ENCODE measurements at regions not wholly inside any gene's neighbourhood (a gene's known extent, or its start where the extent isn't known, plus 50 kb on each side); places are given as distances from the start of the nearest gene placed in this dataset.

DNA sequence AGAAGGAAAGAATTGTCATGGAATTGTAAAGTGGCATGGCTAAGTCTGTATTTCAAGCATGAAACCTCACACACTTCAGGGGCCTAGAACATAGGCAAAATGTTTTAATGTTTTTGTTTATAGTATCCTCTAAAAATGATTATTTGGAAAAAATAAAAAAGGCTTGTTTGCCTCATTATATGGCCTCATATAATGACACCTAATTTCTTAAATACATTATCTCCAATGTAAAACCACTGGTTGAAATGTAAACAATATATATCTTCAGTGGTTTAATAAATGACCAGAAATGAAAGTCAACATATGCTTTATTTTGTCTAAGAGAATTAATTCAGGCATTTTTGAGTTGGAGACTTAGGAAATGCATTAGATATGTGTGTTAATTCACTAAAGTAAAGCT lies 1736.6 kb downstream of the EFNA5 start:
- Histone ChIP-seq H3K4me3 (no peak overlapping the region), H3K9me3 (ENCODE audit: control insufficient read depth in 4 of 4, insufficient read depth in 3 of 4, low read length in 3 of 4) (peaks cover 0 to 5% (median 2%) of the 10 kb centered on the region in 4 donors), H3K9ac (ENCODE audit: insufficient read depth in 1 of 2, low read length in 2 of 2) (no peak overlapping the region), H3K27ac (ENCODE audit: low read depth in 1 of 2, low read length in 1 of 2) (no peak overlapping the region), H3K36me3 (ENCODE audit: control insufficient read depth in 4 of 4, insufficient read depth in 4 of 4, low read length in 4 of 4) (no peaks in the 10 kb centered on the region), H3K4me1 (ENCODE audit: control insufficient read depth in 5 of 5, insufficient read depth in 5 of 5, low read length in 5 of 5) (peaks cover 0 to 29% (median 2%) of the 10 kb centered on the region in 5 donors), H3K27me3 (ENCODE audit: control insufficient read depth in 3 of 3, insufficient read depth in 3 of 3, low read length in 2 of 3) (no peaks in the 10 kb centered on the region)
- peak in 2 of 3 donors; percentile 75 to 79 for DNase-seq
- no peak for ATAC-seq (ENCODE audit: insufficient read depth, low FRiP score)
- TF ChIP-seq, protein P1, sequence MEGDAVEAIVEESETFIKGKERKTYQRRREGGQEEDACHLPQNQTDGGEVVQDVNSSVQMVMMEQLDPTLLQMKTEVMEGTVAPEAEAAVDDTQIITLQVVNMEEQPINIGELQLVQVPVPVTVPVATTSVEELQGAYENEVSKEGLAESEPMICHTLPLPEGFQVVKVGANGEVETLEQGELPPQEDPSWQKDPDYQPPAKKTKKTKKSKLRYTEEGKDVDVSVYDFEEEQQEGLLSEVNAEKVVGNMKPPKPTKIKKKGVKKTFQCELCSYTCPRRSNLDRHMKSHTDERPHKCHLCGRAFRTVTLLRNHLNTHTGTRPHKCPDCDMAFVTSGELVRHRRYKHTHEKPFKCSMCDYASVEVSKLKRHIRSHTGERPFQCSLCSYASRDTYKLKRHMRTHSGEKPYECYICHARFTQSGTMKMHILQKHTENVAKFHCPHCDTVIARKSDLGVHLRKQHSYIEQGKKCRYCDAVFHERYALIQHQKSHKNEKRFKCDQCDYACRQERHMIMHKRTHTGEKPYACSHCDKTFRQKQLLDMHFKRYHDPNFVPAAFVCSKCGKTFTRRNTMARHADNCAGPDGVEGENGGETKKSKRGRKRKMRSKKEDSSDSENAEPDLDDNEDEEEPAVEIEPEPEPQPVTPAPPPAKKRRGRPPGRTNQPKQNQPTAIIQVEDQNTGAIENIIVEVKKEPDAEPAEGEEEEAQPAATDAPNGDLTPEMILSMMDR (IDR thresholded peaks at IDR 0.05; ENCODE audit: control extremely low read depth, extremely low read depth) = no peak

DNA sequence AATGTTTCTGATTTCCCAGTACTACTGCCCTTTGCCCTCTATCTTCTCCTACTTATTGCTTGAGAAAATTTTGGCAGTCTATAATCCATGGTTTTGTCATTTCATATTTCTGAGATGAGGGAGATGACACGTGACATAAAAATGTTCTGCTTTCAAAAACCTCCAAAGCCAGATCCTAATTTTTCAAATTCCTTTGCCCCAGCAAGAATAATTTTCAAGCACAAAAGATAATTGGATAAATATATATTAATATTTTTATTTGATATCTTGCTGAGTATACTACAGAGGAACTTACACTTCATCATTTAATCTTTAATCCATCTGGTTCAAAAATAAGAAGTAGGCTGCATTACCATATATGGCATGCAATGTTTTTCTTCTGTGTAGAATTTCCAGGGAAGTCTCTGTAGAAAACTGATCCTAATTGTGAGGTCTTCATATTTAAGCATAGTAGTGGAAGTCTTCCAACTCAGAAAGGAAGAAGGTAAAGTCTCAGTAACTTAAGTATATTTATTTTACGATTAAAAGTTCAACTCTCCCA lies 1738.8 kb downstream of the EFNA5 start:
- Histone ChIP-seq H3K36me3 (ENCODE audit: control insufficient read depth in 4 of 4, insufficient read depth in 4 of 4, low read length in 4 of 4) (no peaks in the 10 kb centered on the region), H3K9ac (ENCODE audit: insufficient read depth in 1 of 2, low read length in 2 of 2) (no peak overlapping the region), H3K9me3 (ENCODE audit: control insufficient read depth in 4 of 4, insufficient read depth in 3 of 4, low read length in 3 of 4) (no peaks in the 10 kb centered on the region), H3K27me3 (ENCODE audit: control insufficient read depth in 3 of 3, insufficient read depth in 3 of 3, low read length in 2 of 3) (no peaks in the 10 kb centered on the region), H3K27ac (ENCODE audit: low read depth in 1 of 2, low read length in 1 of 2) (no peak overlapping the region), H3K4me1 (ENCODE audit: control insufficient read depth in 5 of 5, insufficient read depth in 5 of 5, low read length in 5 of 5) (peaks cover 0 to 39% (median 2%) of the 10 kb centered on the region in 5 donors), H3K4me3 (no peak overlapping the region)
- DNase-seq (peak in 2 of 3 donors; percentile 62 to 69), ATAC-seq (ENCODE audit: insufficient read depth, low FRiP score) (no peak)
- 69 to 72% methylated on average over 2 of the region's 2 CpGs for WGBS, 2 donors
- TF ChIP-seq, protein P1 (IDR thresholded peaks at IDR 0.05; ENCODE audit: control extremely low read depth, extremely low read depth) = no peak

DNA sequence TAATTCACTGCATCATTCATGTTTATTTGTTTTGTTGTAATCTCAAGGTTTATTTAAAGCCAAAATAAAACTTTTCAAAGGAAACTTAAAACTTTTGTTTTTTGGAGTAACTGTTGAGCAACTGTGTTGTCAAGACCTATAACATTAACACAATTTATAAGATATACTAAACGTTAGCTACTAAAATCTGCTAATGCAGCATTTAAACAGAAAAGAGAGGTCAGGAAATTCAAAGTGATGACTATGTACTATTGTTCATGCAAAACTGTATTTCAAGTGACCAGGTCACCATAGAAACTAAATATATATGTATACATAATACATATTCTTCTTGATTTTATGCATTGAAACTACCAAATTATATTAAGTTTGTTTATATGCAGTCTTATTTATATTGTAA lies 1740.9 kb downstream of the EFNA5 start:
- H3K4me1 ChIP-seq (ENCODE audit: control insufficient read depth in 5 of 5, insufficient read depth in 5 of 5, low read length in 5 of 5) = peaks cover 0 to 39% (median 2%) of the 10 kb centered on the region in 5 donors
- no peak overlapping the region for H3K9ac ChIP-seq (ENCODE audit: insufficient read depth in 1 of 2, low read length in 2 of 2)
- no peak overlapping the region for H3K27ac ChIP-seq (ENCODE audit: low read depth in 1 of 2, low read length in 1 of 2)
- H3K4me3 ChIP-seq = no peak overlapping the region
- 64 to 73% methylated on average over 1 of the region's 1 CpG for WGBS, 2 donors
- ATAC-seq (ENCODE audit: insufficient read depth, low FRiP score) (no peak), DNase-seq (peak in 1 of 3 donors; percentile 52)
- no peaks in the 10 kb centered on the region for H3K9me3 ChIP-seq (ENCODE audit: control insufficient read depth in 4 of 4, insufficient read depth in 3 of 4, low read length in 3 of 4)
- TF ChIP-seq, protein P1 (IDR thresholded peaks at IDR 0.05; ENCODE audit: control extremely low read depth, extremely low read depth) = no peak
- no peaks in the 10 kb centered on the region for H3K27me3 ChIP-seq (ENCODE audit: control insufficient read depth in 3 of 3, insufficient read depth in 3 of 3, low read length in 2 of 3)
- H3K36me3 ChIP-seq (ENCODE audit: control insufficient read depth in 4 of 4, insufficient read depth in 4 of 4, low read length in 4 of 4) = no peaks in the 10 kb centered on the region

DNA sequence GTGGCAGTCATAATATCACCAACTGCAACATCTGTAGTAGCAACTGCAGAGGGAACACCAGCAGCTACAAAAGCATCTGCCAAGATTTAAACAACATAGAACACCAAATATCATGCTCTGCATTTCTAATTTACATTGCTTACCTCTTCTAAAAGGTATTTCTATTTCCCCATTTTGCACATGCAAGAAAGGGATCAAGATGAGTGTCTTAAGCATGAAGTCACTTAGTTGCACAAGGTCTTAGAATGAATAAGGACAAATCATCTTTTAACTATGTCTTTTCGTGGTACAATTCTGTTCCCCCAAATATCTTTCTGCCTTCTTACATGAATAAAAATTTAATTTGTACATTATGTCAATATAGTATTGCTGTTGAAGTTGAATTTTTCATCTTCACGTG lies 1746.4 kb downstream of the EFNA5 start:
- DNase-seq (no peak), ATAC-seq (ENCODE audit: insufficient read depth, low FRiP score) (no peak)
- H3K4me1 ChIP-seq (ENCODE audit: control insufficient read depth in 5 of 5, insufficient read depth in 5 of 5, low read length in 5 of 5) = peaks cover 0 to 9% (median 0%) of the 10 kb centered on the region in 5 donors
- no peak overlapping the region for H3K9ac ChIP-seq (ENCODE audit: insufficient read depth in 1 of 2, low read length in 2 of 2)
- H3K27me3 ChIP-seq (ENCODE audit: control insufficient read depth in 3 of 3, insufficient read depth in 3 of 3, low read length in 2 of 3) = no peaks in the 10 kb centered on the region
- no peaks in the 10 kb centered on the region for H3K36me3 ChIP-seq (ENCODE audit: control insufficient read depth in 4 of 4, insufficient read depth in 4 of 4, low read length in 4 of 4)
- H3K9me3 ChIP-seq (ENCODE audit: control insufficient read depth in 4 of 4, insufficient read depth in 3 of 4, low read length in 3 of 4) = no peaks in the 10 kb centered on the region
- H3K27ac ChIP-seq (ENCODE audit: low read depth in 1 of 2, low read length in 1 of 2) = no peak overlapping the region
- TF ChIP-seq, protein P1 (IDR thresholded peaks at IDR 0.05; ENCODE audit: control extremely low read depth, extremely low read depth) = no peak
- H3K4me3 ChIP-seq = no peak overlapping the region
- WGBS, 2 donors = 72 to 76% methylated on average over 2 of the region's 2 CpGs
